Heart right ventricle (tissue), 16 donors: ENCODE measurements at regions not wholly inside any gene's neighbourhood (a gene's known extent, or its start where the extent isn't known, plus 50 kb on each side); places are given as distances from the start of the nearest gene placed in this dataset.

Source experiments
- ATAC-seq, 8 donors: fragments of 200-7000 bp; cut with Tn5 transposase; one replicate each; pipeline ENCODE4 v1.9.1; 2020; ENCODE audit warnings: mild to moderate bottlenecking in 8 of 8, moderate library complexity in 8 of 8, moderate number of reproducible peaks in 1 of 8
- DNase-seq, 2 donors: peaks; one replicate each; pipeline ENCODE4 v3.0.0-alpha.2; 2020
- H3K27ac ChIP-seq, 10 donors: fragments of 200-600 bp; sonication (generic) in 2 of 10; one replicate each; pipeline versions ENCODE4 v1.5.0 to v1.8.0; 2020 to 2022; ENCODE audit warnings: mild to moderate bottlenecking in 3 of 10
- H3K27me3 ChIP-seq, 7 donors: fragments of 200-600 bp; one replicate each; pipeline ENCODE4 v1.8.0; 2021 to 2022; ENCODE audit warnings: mild to moderate bottlenecking in 2 of 7
- H3K36me3 ChIP-seq, 9 donors: fragments of 200-600 bp; sonication (generic) in 1 of 9; one replicate each; pipeline versions ENCODE4 v1.5.0 to v1.8.0; 2020 to 2022; ENCODE audit warnings: mild to moderate bottlenecking in 2 of 9
- H3K4me1 ChIP-seq, 9 donors: fragments of 200-600 bp; sonication (generic) in 1 of 9; one replicate each; pipeline versions ENCODE4 v1.5.0 to v1.8.0; 2020 to 2022; ENCODE audit warnings: mild to moderate bottlenecking in 4 of 9
- H3K4me3 ChIP-seq, 10 donors: fragments of 200-600 bp; sonication (generic) in 2 of 10; one replicate each; pipeline versions ENCODE4 v1.5.0 to v1.8.0; 2020 to 2022; ENCODE audit warnings: mild to moderate bottlenecking in 7 of 10, moderate library complexity in 2 of 10
- H3K9me3 ChIP-seq, 11 donors: fragments of 200-600 bp in 10 of 11; sonication (generic) in 2 of 11; one replicate each; pipeline versions ENCODE4 v1.5.0 to v1.8.0; 2013 to 2022; ENCODE audit warnings: mild to moderate bottlenecking in 2 of 11, control low read depth in 1 of 11, moderate library complexity in 1 of 11
- CTCF ChIP-seq, 9 donors: fragments of 200-600 bp; sonication (generic) in 2 of 9; IDR thresholded peaks; one replicate each; pipeline versions ENCODE4 v1.5.0 to v1.8.0; 2021 to 2022; ENCODE audit warnings: antibody characterized with exemption in 9 of 9, mild to moderate bottlenecking in 5 of 9, moderate library complexity in 1 of 9
- WGBS, 2 donors: extraction: QIAGEN DNeasy Blood & Tissue Kit; methylation state at CpG; one replicate each; pipeline ENCODE4 v1.1.7; 2013; ENCODE audit warnings: inconsistent platforms in 1 of 2; 5-methylcytosine and 5-hydroxymethylcytosine counted together
- intact Hi-C, 10 donors: fragments of 100-400 bp; cut with DNase I; formaldehyde crosslinking; loops; one replicate each; pipeline versions ENCODE4 v1.11.1 to v1.14.2; 2022
- donor health status: Arrhythmogenic right ventricular cardiomyopathy.
- donor health status: ischemic (EF 13 %, LVEDD 7.1; RV severe dilation, severe dysfunction).
- donor health status: healthy with polysubstance abuse.
- donor health status: DM: no; HTN: yes; CAD: no.
- donor health status: DM: no; HTN: no; CAD: no.
- donor health status: ischemic (EF 25% LVEDD 6.9; RV normal size, moderate dysfunction).
- donor health status: ischemic (EF 25% LVEDD 5.7; RV mildly dilated, moderate dysfunction).
- donor health status: healthy.
- donor health status: DM: yes; HTN: yes; CAD: no.
- donor health status: Ischemic cardiomyopathy.
- donor health status: ischemic (EF 35%, LVEDD 5.7; RV mildly dilated, moderate dysfunction).
- donor health status: nonischemic (EF 11% LVEDD 7.7; RV severe dilation, severe dysfunction).
- donor health status: DM: yes; HTN: yes; CAD: no.
- donor health status: PGD.
- donor health status: ischemic (EF 29% LVEDD 5.4; RV normal size, mild dysfunction).
- donor health status: nonischemic (EF 23%, LVEDD 6.1; RV moderate dilation, normal function).

GRCh38 chr2:136637402-136637801 is 127.9 kb upstream of the THSD7B start:
- Histone ChIP-seq H3K27ac (no peak overlapping the region), H3K36me3 (no peaks in the 10 kb centered on the region), H3K9me3 (peaks cover 0 to 6% (median 0%) of the 10 kb centered on the region in 11 donors), H3K4me3 (no peak overlapping the region), H3K4me1 (no peaks in the 10 kb centered on the region), H3K27me3 (no peaks in the 10 kb centered on the region)
- ATAC-seq = no peak
- WGBS, 2 donors = 47% methylated on average over 2 of the region's 2 CpGs
- no peak for DNase-seq
- intact Hi-C loops = no loop called here
- TF ChIP-seq CTCF (IDR thresholded peaks at IDR 0.05) = no peak

DNA sequence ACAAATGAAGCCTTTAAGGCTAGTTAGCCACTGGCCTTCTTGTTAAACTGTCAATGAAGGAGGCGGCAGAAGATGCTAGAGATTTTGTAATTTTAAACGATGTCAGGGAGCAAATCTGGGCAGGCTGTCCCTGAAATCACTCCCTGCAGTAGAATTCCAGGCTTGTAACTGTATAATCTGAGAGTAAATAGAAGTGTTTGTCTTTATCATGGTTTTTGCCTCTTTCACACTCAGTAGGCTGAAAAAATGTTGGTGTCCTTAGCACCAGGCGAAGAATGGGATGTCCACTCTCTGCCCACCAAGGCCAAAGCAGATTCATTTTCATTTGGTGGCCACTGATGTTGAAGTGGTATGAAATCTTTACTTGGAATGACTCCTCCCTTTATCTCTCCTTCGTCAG is 136.9 kb upstream of the THSD7B start:
- intact Hi-C loops = no loop called here
- WGBS, 2 donors = 71% methylated on average over 4 of the region's 4 CpGs

DNA sequence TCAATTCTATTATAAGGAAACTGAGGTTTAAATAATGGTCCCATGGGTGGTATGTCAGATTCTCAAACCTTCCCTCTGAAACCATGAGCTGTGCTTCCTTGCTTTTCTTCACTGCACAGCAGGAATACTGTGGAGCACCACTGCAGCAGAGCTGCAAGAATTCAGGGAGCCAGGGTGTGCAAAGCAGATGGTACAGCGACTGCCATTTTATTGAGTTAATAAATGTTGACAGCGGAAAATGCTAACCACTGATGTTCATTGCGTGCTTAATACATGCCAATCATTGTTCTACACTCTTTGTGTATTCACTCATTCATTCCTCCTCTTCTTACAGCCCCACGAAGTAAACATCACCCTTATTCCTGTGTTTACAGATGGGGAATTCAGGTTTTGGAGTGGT is 152.2 kb upstream of the THSD7B start:
- Histone ChIP-seq H3K4me3 (no peak overlapping the region), H3K36me3 (no peaks in the 10 kb centered on the region), H3K27ac (no peak overlapping the region), H3K4me1 (no peaks in the 10 kb centered on the region), H3K27me3 (no peaks in the 10 kb centered on the region), H3K9me3 (no peaks in the 10 kb centered on the region)
- ATAC-seq (no peak), DNase-seq (no peak)
- intact Hi-C loops = no loop called here
- no peak for TF ChIP-seq CTCF (IDR thresholded peaks at IDR 0.05)
- 79 to 80% methylated on average over 4 of the region's 4 CpGs for WGBS, 2 donors

More for the DNA sequence above, 136.9 kb upstream of the THSD7B start:
- ATAC-seq = no peak
- no peak for DNase-seq
- Histone ChIP-seq H3K36me3 (no peaks in the 10 kb centered on the region), H3K27me3 (no peaks in the 10 kb centered on the region), H3K27ac (no peak overlapping the region), H3K4me1 (no peaks in the 10 kb centered on the region), H3K4me3 (no peak overlapping the region), H3K9me3 (no peaks in the 10 kb centered on the region)
- TF ChIP-seq CTCF (IDR thresholded peaks at IDR 0.05) = no peak

- no peaks in the 10 kb centered on the region for H3K27me3 ChIP-seq
- DNase-seq (no peak), ATAC-seq (no peak)
- H3K4me1 ChIP-seq = no peaks in the 10 kb centered on the region
- intact Hi-C loops = no loop called here
- 94% methylated on average over 3 of the region's 3 CpGs for WGBS, 2 donors
- no peak for TF ChIP-seq CTCF (IDR thresholded peaks at IDR 0.05)
- no peaks in the 10 kb centered on the region for H3K9me3 ChIP-seq
- no peaks in the 10 kb centered on the region for H3K36me3 ChIP-seq
- no peak overlapping the region for H3K4me3 ChIP-seq
- no peak overlapping the region for H3K27ac ChIP-seq
Measured at GRCh38 chr2:136612079-136612478, 153.3 kb upstream of the THSD7B start.

DNA sequence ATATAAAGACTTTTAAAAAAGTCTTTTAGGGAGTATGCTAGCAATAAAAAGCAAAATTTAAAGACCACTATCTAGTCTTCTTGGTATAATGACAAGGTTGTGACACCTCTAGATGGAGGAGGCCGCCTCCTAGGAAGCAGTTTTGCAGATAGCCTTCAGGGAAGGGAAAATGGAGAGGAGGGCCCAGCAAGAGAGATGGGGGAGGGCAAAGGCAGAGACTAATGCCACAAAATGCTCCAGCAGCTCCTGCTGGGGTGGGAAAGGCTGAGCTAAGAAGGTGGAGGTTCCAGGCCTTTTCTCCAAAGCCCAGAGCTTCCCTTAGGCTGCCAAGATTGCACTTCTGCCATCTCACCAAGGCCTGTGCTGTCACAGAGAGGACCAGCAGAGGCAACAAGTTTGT is 153.9 kb upstream of the THSD7B start:
- TF ChIP-seq CTCF (IDR thresholded peaks at IDR 0.05) = no peak
- Histone ChIP-seq H3K9me3 (no peaks in the 10 kb centered on the region), H3K4me3 (no peak overlapping the region), H3K27ac (no peak overlapping the region), H3K27me3 (no peaks in the 10 kb centered on the region), H3K36me3 (no peaks in the 10 kb centered on the region), H3K4me1 (no peaks in the 10 kb centered on the region)
- DNase-seq (no peak), ATAC-seq (no peak)
- intact Hi-C loops = no loop called here
- 29 to 61% methylated on average over 1 of the region's 1 CpG for WGBS, 2 donors
